OCI-LY7 (cell line): ENCODE measurements at regions not wholly inside any gene's neighbourhood (a gene's known extent, or its start where the extent isn't known, plus 50 kb on each side); places are given as distances from the start of the nearest gene placed in this dataset.

Source experiments
- CTCF ChIP-seq: fragments of 200-600 bp; sonication (generic); conservative IDR thresholded peaks from 2 replicates; pipeline ENCODE4 v1.5.1; 2014; ENCODE audit warnings: mild to moderate bottlenecking, antibody characterized with exemption, low read length, moderate library complexity, mixed read lengths
- EZH2phosphoT487 ChIP-seq: fragments of 200-600 bp; sonication (generic); IDR thresholded peaks from 2 replicates; pipeline ENCODE4 v1.6.1; 2018; ENCODE audit warnings: low read depth, borderline replicate concordance, mild to moderate bottlenecking, mixed run types, antibody characterized with exemption, low read length, moderate library complexity, mixed read lengths

- no peak for TF ChIP-seq CTCF
- TF ChIP-seq EZH2phosphoT487: no peak
Measured at GRCh38 chr3:89787485-89787884, 680.1 kb downstream of the EPHA3 start.
